GM13977 (cell line): ENCODE measurements at regions not wholly inside any gene's neighbourhood (a gene's known extent, or its start where the extent isn't known, plus 50 kb on each side); places are given as distances from the start of the nearest gene placed in this dataset.

Experiments used
- DNase-seq: peaks from one replicate; pipeline ENCODE4 v3.0.0; 2012; ENCODE audit warnings: low spot score
- in situ Hi-C: fragments of 300-500 bp; cut with MboI; formaldehyde crosslinking; loops from one replicate; pipeline ENCODE4 v1.12.0; 2022; ENCODE audit warnings: low sequenced_read_pairs, low pct_unique_long_range_greater_than_20kb, mixed read lengths, inconsistent platforms; ENCODE audit not compliant: unreplicated experiment
- TF ChIP-seq, protein P1 (sequence below): IDR thresholded peaks from 2 replicates; pipeline ENCODE4 v1.5.1; 2012; ENCODE audit warnings: mild to moderate bottlenecking, control low read depth; ENCODE audit not compliant: insufficient read depth; ENCODE audit errors: extremely low read depth, missing control alignments

DNA sequence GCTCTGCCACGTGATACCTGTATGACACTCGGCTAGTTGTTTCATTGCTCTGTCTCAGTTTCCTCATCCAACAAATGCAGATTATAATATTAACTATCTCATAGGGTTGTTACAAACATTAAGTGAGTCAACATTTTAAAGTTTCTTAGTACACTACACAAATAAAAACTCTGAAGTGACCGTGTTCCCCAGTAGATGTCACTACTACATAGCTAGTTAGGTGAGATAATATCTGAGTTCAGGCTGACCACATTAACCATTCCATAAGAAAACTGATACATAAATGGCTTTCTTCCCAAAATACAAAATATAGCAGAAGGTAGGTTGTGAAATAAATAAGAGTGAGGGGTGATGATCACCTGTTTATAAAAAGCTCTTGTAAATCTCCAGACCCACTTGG, 214.1 kb downstream of the NUF2 start:
- in situ Hi-C loops = no loop called here
- TF ChIP-seq, protein P1, sequence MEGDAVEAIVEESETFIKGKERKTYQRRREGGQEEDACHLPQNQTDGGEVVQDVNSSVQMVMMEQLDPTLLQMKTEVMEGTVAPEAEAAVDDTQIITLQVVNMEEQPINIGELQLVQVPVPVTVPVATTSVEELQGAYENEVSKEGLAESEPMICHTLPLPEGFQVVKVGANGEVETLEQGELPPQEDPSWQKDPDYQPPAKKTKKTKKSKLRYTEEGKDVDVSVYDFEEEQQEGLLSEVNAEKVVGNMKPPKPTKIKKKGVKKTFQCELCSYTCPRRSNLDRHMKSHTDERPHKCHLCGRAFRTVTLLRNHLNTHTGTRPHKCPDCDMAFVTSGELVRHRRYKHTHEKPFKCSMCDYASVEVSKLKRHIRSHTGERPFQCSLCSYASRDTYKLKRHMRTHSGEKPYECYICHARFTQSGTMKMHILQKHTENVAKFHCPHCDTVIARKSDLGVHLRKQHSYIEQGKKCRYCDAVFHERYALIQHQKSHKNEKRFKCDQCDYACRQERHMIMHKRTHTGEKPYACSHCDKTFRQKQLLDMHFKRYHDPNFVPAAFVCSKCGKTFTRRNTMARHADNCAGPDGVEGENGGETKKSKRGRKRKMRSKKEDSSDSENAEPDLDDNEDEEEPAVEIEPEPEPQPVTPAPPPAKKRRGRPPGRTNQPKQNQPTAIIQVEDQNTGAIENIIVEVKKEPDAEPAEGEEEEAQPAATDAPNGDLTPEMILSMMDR = peak; percentile 12
- no peak for DNase-seq

DNA sequence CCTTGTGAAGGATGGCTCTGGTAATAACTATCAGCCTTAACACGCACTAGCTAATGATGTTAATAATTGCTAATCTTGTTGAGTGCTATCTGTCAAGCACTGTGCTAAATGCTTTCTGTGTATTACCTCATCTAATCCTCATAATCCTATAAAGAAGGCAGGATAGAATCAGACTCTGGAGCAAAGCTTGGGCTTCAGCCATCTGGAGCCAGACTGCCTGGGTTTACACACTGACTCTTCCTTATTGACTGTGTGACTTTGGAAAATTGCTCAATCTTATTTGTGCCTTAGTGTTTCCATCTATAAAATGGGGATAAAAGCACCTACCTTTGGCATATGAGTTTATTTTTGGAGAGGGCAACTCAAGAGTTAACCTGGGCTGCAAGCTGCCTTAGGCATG, 216.1 kb downstream of the NUF2 start:
- TF ChIP-seq, protein P1 = no peak
- DNase-seq = no peak
- in situ Hi-C loops = no loop called here

DNA sequence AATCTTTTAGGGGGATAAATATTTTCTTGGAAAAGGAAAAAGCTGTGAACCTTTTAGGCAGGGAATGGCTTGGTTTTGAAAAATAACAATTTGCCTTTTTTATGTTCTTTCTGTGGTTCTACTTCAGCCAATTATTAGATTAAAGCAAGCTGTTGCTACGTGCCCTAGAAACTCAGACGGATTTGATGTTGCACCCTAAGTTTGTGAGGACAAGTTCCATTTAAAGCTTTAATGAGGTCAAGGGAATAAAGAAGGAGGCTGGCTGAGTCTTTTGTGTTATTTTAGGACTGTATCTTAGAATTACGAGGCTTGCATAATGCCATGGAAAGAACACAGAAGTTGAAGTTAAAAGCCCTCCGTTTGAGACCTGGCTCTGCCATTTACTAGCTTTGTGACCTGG, 216.9 kb downstream of the NUF2 start:
- DNase-seq = no peak
- in situ Hi-C loops = no loop called here
- TF ChIP-seq, protein P1 = no peak

DNA sequence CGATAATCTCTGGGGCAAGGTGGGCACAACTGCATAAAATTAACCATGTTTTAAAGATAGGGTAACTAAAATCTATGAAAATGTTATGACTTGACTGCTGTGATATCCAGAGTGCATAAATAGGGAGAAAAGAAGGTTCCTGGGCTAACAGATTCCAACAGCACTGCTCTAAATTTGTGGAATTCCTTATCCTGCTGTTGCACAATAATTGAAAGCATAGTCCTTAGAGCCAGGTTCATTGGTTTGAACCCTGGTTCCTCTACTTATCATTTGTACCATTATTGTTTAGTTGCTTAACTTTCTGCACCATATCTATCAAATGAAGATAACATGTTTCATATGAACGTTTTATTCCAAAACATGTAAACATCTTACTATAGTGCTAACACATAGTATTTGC, 219.0 kb downstream of the NUF2 start:
- in situ Hi-C loops = no loop called here
- TF ChIP-seq, protein P1 = no peak

DNA sequence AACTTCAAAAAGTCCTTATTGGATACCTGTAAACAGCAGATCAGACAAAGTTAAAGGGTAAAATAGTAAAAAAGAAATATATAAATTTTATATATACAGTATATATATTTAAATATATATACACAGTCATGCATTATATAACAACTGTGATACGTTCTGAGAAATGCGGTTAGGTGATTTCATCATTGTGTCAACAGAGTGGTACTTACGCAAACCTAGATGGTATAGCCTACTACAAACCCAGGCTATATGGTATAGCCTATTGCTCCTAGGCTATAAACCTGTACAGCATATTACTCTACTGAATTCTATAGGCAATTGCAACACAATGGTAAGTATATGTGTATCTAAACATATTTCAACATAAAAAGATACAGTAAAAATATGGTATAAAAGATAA, 222.7 kb downstream of the NUF2 start:
- DNase-seq = no peak
- TF ChIP-seq, protein P1 = no peak
- in situ Hi-C loops = no loop called here

More for the DNA sequence above, 219.0 kb downstream of the NUF2 start:
- DNase-seq = no peak

DNA sequence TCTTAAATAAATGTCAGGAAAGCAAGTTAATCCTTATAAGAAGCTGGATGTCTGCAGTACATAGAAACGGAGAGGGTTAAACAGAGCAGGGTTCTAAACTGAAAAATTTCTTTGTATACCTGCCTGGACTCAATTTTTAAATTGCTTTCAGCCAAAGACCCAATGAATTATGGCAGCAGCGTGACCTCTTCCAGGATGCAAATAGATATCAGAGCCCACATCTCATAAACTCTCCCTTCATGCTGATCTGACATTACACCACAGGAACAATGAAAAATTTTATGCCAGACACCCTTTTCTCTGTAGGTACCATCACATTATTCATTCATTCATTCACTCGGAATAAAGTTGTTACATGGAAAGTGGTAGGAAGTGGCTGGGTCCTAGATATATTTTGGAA, 236.4 kb downstream of the NUF2 start:
- DNase-seq = no peak
- TF ChIP-seq, protein P1 = no peak
- in situ Hi-C loops = no loop called here

DNA sequence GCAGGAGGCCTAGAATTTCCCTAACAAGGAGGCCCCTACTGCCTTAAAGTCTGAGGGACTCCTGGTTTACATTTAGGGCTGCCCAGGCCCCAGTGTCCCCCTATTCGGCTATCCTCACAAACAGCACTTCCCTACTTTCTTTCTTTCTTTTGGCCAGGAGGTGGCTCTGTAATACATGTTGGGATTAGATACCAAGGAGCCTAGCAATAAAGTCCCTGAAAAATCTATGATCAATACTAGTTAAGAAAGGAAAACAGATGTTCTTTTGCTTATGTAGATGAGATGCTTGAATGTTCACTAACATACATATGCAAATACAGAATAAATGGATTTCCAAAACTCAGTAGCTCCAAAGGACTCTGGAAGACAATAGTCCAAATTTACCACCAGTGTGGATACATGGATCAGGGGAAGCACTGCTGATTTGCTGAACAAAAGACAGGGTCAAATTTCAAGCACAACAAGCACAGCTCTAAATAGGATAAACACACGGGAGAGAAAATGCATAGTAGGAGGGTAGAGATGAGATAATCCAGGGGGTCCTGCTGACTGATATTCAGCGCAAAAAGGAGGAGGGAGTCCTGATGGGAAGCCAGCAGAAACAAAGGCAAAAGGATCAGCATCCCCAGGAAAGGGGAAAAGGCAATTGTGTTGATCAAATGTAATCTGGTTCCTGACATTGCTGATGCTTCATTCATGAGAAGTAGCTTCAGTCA, 240.0 kb downstream of the NUF2 start:
- DNase-seq = no peak
- TF ChIP-seq, protein P1 = no peak
- in situ Hi-C loops = no loop called here
